ENCODE measurements at regions not wholly inside any gene's neighbourhood (a gene's known extent, or its start where the extent isn't known, plus 50 kb on each side); places are given as distances from the start of the nearest gene placed in this dataset.

GRCh38 chr2:144704709-144705095 lies 184.8 kb upstream of the ZEB2 start:
- TF ChIP-seq CTCF (IDR thresholded peaks at IDR 0.05): no peak
- TF ChIP-seq REST (IDR thresholded peaks at IDR 0.05; ENCODE audit: insufficient read depth in 1 of 2, low read depth in 2 of 2, low read length in 1 of 2): no peak
